ENCODE measurements at regions not wholly inside any gene's neighbourhood (a gene's known extent, or its start where the extent isn't known, plus 50 kb on each side); places are given as distances from the start of the nearest gene placed in this dataset.

DNA sequence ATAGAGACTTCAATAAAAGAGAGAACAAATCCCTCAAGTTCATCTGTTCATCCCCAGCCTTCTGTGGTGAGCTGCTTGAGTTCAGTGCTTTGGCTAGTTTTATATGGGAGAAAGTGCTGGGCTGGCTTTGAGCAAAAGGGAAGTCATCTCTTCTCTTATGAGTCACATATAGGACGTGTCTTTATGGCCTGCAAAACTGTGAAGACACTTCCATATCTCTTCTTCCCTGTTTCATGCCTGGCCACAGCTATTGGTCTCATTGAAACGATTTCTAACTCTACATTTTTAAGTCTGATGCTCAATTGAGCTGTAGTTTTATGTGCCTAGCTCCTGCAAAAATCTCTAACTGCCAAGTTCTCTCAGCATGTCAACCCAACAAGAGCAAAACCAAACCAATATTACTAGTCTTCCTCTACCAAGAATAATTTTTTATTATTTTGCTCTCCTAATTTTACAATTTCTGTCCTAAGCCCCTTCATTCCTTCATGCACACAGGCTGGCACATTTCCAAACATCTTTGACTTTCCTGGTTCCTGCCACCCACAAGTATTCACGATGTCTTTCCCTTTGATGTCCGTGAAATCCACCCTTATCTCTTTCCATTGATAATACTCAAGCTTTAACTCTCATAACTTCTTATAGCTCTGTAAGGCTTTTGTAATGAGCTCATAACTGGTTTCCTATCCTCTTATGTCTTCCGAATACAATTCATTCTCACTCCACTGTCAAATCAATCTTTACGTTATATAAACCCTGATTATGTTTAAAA lies 165.3 kb downstream of the BTC start:
- Histone ChIP-seq H3K9me3 (no peaks in the 10 kb centered on the region), H3K4me3 (no peak overlapping the region), H3K27me3 (no peaks in the 10 kb centered on the region), H3K36me3 (no peaks in the 10 kb centered on the region), H3K4me1 (peaks cover 0 to 15% (median 0%) of the 10 kb centered on the region in 3 donors), H3K27ac (no peak overlapping the region)
- no peak for ATAC-seq
- TF ChIP-seq POLR2AphosphoS5 (IDR thresholded peaks at IDR 0.05) (no peak), EP300 (IDR thresholded peaks at IDR 0.05) (no peak), POLR2A (IDR thresholded peaks at IDR 0.05) (no peak)
- TF ChIP-seq, protein P1, sequence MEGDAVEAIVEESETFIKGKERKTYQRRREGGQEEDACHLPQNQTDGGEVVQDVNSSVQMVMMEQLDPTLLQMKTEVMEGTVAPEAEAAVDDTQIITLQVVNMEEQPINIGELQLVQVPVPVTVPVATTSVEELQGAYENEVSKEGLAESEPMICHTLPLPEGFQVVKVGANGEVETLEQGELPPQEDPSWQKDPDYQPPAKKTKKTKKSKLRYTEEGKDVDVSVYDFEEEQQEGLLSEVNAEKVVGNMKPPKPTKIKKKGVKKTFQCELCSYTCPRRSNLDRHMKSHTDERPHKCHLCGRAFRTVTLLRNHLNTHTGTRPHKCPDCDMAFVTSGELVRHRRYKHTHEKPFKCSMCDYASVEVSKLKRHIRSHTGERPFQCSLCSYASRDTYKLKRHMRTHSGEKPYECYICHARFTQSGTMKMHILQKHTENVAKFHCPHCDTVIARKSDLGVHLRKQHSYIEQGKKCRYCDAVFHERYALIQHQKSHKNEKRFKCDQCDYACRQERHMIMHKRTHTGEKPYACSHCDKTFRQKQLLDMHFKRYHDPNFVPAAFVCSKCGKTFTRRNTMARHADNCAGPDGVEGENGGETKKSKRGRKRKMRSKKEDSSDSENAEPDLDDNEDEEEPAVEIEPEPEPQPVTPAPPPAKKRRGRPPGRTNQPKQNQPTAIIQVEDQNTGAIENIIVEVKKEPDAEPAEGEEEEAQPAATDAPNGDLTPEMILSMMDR (IDR thresholded peaks at IDR 0.05) = no peak
- 58 to 85% methylated on average over 6 of the region's 6 CpGs for WGBS, 2 donors (ENCODE audit: low coverage in 1 of 2)

DNA sequence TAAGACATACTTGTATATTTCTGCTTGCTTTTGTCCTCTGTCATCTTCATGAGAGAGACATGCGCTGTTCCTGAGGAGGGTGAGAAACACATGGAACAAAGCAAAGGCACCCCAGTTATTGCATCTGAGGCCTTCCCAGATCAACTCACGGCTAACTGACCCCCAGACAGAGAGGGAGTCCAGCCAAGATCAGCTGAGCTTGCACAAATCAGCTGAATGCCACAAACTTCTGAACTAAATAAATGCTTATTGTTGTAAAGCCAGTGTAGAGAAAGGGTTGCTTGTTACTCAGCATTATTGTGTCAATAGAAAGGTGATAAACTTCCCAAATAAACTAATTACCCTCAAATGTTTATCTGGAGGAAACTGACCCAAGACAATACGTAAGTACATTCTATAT lies 163.8 kb downstream of the BTC start:
- no peaks in the 10 kb centered on the region for H3K36me3 ChIP-seq
- no peak overlapping the region for H3K27ac ChIP-seq
- peaks cover 0 to 5% (median 0%) of the 10 kb centered on the region in 3 donors for H3K4me1 ChIP-seq
- ATAC-seq = no peak
- no peaks in the 10 kb centered on the region for H3K27me3 ChIP-seq
- 73 to 100% methylated on average over 1 to 3 of the region's 3 CpGs for WGBS, 2 donors (ENCODE audit: low coverage in 1 of 2)
- TF ChIP-seq, protein P1 (IDR thresholded peaks at IDR 0.05) = no peak
- TF ChIP-seq POLR2AphosphoS5 (IDR thresholded peaks at IDR 0.05) (no peak), EP300 (IDR thresholded peaks at IDR 0.05) (no peak), POLR2A (IDR thresholded peaks at IDR 0.05) (no peak)
- no peak overlapping the region for H3K4me3 ChIP-seq
- no peaks in the 10 kb centered on the region for H3K9me3 ChIP-seq

DNA sequence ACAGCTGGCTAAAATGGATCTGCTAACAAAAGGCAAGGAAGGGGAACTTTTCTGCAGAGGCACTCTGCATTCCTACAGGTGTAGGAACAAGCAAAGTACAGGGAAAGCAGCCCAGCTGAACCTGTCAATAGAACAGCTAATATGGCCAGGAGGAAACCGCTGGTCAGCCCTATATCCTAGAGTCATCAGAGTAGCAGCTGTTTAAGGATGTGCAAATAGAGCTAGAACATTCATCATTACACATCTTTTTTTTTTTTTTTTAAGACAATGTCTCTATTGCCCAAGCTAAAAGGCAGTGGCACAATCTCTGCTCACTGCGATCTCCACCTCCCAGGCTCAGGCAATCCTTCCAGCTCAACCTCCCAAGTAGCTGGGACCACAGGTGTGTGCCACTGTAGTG lies 163.0 kb downstream of the BTC start:
- Histone ChIP-seq H3K4me3 (no peak overlapping the region), H3K36me3 (no peaks in the 10 kb centered on the region), H3K27ac (no peak overlapping the region), H3K27me3 (no peaks in the 10 kb centered on the region), H3K4me1 (no peaks in the 10 kb centered on the region), H3K9me3 (no peaks in the 10 kb centered on the region)
- no peak for ATAC-seq
- WGBS, 2 donors (ENCODE audit: low coverage in 1 of 2) = 77 to 94% methylated on average over 2 of the region's 2 CpGs
- TF ChIP-seq EP300 (IDR thresholded peaks at IDR 0.05) (no peak), POLR2A (IDR thresholded peaks at IDR 0.05) (no peak), POLR2AphosphoS5 (IDR thresholded peaks at IDR 0.05) (no peak)
- TF ChIP-seq, protein P1 (IDR thresholded peaks at IDR 0.05) = no peak

DNA sequence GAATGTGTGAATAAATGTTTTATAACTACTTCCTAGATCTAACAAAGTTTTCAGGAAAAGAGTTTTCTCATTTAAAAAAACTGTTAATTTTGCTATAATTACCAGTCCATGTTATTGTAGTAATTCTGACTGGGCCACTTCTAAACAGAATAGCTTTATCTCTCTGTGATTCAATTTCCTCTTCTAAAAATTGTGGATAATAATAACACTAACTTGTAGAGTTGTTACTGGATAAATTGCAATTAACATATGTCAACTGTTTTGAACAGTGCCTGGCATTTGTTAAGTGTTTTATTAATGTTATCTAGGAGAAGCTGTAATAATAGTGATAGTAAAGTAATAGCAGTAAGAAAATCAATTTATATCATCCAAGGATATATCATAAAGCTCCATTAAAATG lies 162.3 kb downstream of the BTC start:
- Histone ChIP-seq H3K4me1 (no peaks in the 10 kb centered on the region), H3K36me3 (no peaks in the 10 kb centered on the region), H3K27me3 (no peaks in the 10 kb centered on the region), H3K27ac (no peak overlapping the region), H3K9me3 (no peaks in the 10 kb centered on the region), H3K4me3 (no peak overlapping the region)
- no peak for TF ChIP-seq POLR2A (IDR thresholded peaks at IDR 0.05)
- TF ChIP-seq, protein P1 (IDR thresholded peaks at IDR 0.05) = no peak
- no peak for TF ChIP-seq EP300 (IDR thresholded peaks at IDR 0.05)
- no peak for TF ChIP-seq POLR2AphosphoS5 (IDR thresholded peaks at IDR 0.05)
- ATAC-seq = no peak

DNA sequence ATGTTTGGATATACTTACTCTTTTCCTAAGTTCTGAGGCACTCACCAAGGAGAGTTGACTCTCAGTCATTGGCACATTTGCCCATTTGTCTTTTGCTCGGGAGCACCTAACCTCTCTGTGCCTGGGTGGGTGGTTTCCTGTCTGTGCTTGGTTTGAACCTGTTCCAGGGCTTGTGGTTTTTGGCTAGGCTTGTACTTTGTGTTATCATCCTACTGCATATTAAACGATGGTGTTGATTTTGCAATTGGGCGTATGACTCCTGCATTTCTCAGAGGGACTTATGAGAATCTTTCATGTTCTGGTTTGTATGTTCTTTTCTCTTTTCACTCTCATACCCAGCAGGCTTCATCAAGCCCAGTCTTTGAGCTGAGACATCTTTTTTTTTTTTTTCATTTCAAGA lies 161.7 kb downstream of the BTC start:
- ATAC-seq = no peak
- Histone ChIP-seq H3K36me3 (no peaks in the 10 kb centered on the region), H3K27me3 (no peaks in the 10 kb centered on the region), H3K27ac (no peak overlapping the region), H3K4me3 (no peak overlapping the region), H3K4me1 (no peaks in the 10 kb centered on the region), H3K9me3 (no peaks in the 10 kb centered on the region)
- TF ChIP-seq POLR2A (IDR thresholded peaks at IDR 0.05) = no peak
- no peak for TF ChIP-seq EP300 (IDR thresholded peaks at IDR 0.05)
- TF ChIP-seq POLR2AphosphoS5 (IDR thresholded peaks at IDR 0.05) = no peak
- TF ChIP-seq, protein P1 (IDR thresholded peaks at IDR 0.05) = no peak
- WGBS, 2 donors (ENCODE audit: low coverage in 1 of 2) = 24 to 31% methylated on average over 3 of the region's 3 CpGs

Data from gastroesophageal sphincter (tissue), 4 donors.